HG03439 (cell line): ENCODE measurements at regions not wholly inside any gene's neighbourhood (a gene's known extent, or its start where the extent isn't known, plus 50 kb on each side); places are given as distances from the start of the nearest gene placed in this dataset.

ENCODE experiments used
- ATAC-seq: cut with Tn5 transposase; IDR thresholded peaks from one replicate; pipeline ENCODE4 v1.9.1; 2021; ENCODE audit warnings: mild to moderate bottlenecking, moderate library complexity; ENCODE audit not compliant: unreplicated experiment

DNA sequence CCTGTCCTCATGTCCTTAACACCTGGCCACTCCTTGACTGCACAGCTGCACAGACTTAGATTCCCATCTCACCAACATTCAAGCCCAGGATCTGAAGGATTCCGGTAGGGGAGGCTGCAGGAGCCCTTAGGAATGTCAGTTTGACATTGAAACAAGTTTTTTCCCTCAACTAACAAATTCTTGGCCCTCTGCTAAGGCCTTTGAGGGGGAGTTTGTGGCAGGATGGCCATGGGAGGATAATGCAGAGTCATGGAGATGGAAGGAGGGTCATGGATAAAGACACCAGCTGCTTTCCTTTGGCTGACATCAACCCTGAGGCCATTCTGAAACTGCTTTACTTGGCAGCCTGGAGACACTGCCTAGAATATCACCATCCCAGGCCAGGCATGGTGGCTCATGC, 63.4 kb upstream of the PPP2R5A start:
- ATAC-seq, result no peak

DNA sequence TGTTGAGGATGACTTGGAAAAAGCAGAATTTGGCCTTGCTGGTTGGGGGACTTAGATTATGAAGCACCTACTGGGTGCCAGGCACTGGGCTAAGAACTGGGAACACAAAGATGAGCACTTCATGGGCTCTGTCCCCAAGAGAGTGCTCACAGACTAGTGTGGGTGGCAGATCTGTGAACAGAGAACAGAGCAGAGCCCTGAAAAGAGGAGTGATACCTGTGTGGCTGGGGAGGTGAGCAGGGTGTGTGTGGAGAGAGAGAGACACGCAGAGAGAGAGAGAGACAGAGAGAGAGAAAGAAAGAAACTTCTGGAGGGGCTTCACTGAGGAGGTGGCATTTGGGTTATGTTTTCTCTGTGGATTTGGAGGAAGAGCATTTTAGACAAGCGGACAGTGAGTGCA, 61.1 kb upstream of the PPP2R5A start:
- ATAC-seq, result no peak

DNA sequence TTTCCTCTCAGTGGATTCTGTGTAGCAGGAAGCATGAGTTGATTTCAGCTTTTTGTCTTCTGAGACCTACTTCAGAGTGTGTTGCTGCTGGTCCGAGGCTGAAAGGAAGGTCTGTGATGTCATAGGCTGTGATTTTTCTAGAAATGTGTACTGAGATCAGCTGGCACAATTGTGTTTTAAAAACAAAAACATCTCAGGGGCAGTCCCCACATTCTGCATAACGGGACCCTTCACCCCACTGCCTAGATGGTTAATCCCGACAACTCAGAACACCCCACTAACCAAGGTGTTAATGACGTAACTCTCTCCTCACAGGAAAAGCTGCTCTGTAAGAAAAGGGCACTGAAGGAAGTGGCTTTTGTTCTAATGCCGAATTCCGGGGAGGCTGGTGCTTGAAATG, 59.8 kb upstream of the PPP2R5A start:
- ATAC-seq, result no peak

DNA sequence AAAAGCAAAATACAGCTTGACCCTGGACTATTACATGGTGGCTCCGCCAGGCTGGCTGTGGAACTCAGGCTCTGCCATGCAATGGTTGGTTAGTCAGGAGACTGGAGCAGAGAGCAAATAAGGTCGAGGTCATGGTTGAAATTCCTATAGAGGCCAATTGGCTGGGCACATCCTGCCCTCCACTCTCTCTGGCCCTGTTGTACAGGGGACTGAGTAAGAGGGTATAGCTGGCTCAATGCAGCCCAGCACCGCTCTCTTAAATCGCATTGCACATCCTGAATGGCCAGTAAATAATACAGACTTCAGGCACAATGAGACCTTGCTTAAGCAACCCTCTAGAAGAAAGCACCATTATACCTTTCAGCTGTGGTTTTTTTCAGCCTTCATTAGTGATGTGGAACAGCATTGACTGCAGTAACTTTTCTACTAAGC, 59.3 kb upstream of the PPP2R5A start:
- no peak for ATAC-seq

DNA sequence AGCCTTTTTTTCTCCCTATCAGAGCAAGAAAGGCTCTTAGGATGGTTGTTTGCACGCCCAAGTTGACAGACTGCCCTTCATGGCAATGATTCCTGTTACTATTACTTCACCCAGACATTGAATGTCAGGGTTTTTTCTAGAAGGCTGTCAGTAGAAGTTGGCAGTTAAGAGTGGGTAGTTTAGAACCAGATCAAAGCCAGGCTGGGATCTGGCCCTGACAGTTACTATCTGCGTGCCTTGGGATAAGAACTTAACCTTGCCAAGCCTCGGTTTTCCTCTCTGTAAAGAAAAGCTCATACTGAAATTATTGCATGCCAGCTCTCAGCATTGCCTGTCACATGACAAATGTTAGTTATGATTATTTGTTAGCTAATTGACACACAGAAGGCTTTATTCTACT, 58.7 kb upstream of the PPP2R5A start:
- ATAC-seq, result no peak

DNA sequence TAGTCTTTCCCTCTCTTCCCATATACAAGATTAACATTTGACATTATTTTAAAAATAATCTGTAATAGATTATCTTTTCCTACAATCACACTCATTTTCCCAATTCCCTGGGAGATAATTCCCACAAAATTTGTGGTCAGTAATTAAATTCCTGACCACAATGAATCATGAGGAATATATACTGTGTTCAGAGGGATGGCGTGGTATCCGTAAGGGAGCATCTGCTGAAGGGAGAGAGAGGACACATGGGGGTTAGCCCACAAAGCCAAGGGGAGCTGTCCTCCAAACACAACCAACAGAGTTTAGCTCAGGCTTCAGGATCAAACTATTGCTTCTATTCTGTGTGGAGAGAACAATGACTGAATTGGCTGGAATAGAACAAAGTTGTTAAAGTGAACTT, 57.1 kb upstream of the PPP2R5A start:
- ATAC-seq, result no peak

DNA sequence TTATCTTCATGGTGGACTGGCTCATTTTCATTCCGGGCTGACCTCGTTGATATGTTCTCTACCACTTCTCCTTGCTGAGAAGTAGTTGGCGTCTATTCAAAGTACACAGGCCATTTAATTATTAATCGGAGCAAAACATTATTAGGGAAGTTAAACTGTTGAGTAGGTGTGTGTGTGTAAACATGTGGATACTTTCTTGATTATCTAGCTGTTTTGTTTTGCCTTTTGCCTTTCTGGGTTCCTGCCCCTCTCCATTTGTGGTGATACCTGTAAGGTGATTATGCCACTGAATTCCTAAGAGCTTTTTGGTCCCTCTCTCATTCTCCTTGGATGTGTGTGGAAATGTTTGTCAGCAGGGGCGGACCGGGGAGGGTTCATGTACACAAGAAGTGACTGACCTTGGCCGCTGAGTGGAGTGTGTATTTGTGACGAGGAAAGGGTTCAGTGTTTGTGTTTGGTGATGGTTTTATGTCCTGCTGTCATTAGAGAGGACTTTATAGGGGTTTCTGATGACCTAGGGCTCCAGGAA, 56.6 kb upstream of the PPP2R5A start:
- ATAC-seq, result no peak

DNA sequence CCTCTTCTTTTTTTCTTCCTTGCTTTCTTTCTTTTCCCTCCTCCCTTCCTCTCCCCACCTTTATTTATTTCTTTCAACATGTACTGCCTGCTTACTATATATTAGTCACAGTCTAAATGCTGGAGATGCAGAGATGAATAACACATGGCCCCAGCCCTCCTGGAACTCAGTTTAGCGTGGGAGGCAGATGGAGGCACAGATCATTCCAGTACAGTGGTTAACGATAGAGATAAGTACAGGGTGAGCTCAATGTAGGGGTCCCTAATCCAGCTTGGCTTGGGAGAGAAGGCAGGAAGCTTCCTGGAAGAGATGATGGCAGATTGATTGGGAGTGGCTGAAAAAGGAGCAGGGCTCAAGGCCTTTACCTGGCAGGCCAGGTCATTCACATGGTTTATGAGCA, 55.6 kb upstream of the PPP2R5A start:
- no peak for ATAC-seq

DNA sequence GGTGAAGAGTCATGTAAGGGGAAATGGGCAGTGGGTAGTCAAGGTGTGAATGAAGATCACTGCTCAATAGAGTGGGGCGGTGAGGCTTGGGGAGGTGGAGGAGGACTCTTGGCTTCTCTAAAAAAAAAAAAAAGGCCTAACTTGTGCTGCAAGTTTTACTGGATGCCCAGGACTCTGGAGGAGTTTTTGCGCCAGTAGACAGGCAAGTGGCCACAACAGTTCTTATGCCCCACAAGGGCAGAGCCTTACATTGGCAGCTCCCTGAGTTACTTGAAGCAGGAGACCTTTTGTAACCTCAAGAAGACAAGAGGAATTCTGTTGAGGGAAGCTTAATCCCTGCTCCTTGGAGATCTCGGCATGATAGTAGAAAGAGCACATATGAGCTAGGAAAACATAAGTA, 54.9 kb upstream of the PPP2R5A start:
- ATAC-seq, result no peak

DNA sequence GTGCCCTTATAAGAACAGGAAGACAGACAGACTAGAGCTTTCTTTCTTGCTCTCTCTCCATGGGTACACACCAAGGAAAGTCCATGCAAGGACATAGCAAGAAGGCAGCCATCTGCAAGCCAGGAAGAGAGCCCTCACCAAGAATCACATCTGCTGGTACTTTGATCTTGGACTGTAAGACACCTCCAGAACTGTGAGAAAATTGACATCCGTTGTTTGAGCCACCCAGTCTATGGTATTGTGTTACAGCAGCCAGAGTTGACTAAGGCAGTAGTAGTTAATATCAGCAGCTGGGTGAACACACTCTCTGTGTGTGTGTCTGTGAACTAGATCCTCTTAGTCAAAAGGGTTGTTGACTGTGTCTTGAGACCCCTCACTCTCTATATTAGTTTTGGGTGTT, 53.8 kb upstream of the PPP2R5A start:
- no peak for ATAC-seq

DNA sequence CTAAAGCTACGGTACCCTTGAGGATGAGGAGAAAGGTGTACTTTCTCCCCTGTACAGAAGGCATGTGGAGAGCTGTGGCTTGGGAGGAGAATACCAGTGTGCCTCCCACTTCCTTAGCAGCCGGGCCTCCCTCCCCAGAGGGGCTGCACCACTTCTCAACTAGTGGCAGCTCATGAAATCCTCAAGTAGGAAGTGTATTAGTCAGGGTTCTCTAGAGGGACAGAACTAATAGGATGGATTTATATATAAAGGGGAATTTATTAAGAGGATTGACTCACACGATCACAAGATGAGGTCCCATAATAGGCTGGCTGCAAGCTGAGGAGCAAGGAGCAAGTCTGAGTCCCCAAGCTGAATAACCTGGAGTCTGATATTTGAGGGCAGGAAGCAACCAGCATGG, 53.1 kb upstream of the PPP2R5A start:
- no peak for ATAC-seq

DNA sequence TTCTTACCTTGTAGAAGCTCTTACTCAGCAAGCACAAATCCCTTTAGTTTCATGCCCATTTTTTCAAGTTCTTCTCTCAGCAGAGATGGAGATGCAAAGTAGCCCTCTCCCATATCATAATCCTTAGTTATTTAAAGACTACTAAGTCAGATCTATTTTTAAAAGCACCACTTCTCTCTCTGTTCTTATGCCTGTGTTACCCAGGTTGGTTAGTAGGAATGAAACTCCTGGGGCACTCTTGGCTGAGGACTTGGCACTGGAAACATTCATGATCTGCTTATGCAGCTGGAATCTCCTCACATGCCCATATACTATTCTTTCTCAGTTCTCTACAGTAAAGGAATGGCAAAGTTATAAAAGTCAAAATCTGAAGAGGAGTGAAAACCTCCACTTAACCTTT, 51.9 kb upstream of the PPP2R5A start:
- no peak for ATAC-seq

DNA sequence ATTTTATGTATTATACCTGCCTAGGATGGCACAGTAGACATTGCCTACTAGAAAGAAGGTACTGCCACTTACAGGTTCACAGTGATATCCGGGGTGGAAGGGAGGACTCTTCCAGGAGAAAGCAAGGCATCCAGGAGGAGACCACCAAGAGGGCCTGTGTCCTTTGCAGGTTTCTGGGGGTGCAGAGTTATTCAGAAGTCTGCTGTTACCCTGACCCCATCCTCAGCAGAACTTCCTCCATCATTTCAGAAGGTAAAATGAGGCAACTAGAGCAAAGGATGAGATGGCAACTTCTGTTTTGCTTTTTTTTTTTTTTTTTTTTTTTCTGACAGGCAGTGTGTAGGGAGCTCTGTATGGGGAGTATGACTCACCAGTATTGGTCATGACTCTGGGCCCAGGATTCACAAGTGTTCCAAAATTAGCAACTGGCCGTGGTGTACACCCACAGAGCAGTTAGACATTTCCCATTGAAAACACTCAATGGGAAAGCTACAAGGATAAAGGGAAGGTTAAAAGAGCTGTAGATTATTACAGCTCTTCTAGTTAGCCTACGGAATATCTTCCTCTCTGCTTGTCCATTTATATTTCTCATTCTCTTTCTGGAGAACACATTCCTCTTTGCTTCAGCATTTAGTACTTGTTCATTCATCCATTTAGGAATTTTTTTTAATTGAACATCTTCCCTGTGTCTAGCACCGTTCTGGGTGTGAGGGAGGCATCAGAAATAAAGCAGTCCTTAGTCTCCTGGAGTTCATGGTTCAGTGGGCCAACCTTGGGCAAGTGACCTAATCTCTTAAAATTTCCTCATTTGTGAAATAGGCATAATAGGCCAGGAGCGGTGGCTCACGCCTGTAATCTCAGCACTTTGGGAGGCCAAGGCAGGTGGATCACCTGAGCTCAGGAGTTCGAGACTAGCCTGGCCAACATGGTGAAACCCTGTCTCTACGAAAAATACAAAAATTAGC, 50.5 kb upstream of the PPP2R5A start:
- ATAC-seq, result peak; percentile 72
